GM12878 (cell line): ENCODE measurements at regions not wholly inside any gene's neighbourhood (a gene's known extent, or its start where the extent isn't known, plus 50 kb on each side); places are given as distances from the start of the nearest gene placed in this dataset.
A peak's percentile ranks its signal among the peaks of the same experiment; 100 is the strongest.

Experiments
- CTCF ChIP-seq, 3 experiments: IDR thresholded peaks in 2 of 3; conservative IDR thresholded peaks in 1 of 3; 2 replicates each; pipeline ENCODE4 v1.5.1; 2011; ENCODE audit warnings: low read depth in 3 of 3, low read length in 3 of 3, mild to moderate bottlenecking in 3 of 3, control low read depth in 2 of 3, moderate library complexity in 2 of 3, inconsistent platforms in 1 of 3, mixed read lengths in 1 of 3; ENCODE audit not compliant: control insufficient read depth in 2 of 3, insufficient read depth in 1 of 3; ENCODE audit errors: extremely low read depth in 1 of 3
- DPF2 ChIP-seq: fragments of 450-650 bp; IDR thresholded peaks from 2 replicates; pipeline ENCODE4 v1.6.1; 2017; ENCODE audit warnings: mild to moderate bottlenecking
- E4F1 ChIP-seq: fragments of 450-650 bp; IDR thresholded peaks from 2 replicates; pipeline ENCODE4 v1.6.1; 2018; ENCODE audit warnings: borderline replicate concordance, mild to moderate bottlenecking; ENCODE audit not compliant: partially characterized antibody
- ETV6 ChIP-seq, 2 experiments: fragments of 450-650 bp in 1 of 2; IDR thresholded peaks in 1 of 2; conservative IDR thresholded peaks in 1 of 2; 2 replicates each; pipeline ENCODE4 v1.6.1; 2014; ENCODE audit warnings: antibody characterized with exemption in 1 of 2, borderline replicate concordance in 1 of 2, low read depth in 1 of 2, mild to moderate bottlenecking in 1 of 2, moderate library complexity in 1 of 2
- HDAC2 ChIP-seq: fragments of 200-600 bp; sonication (generic); IDR thresholded peaks from 2 replicates; pipeline ENCODE4 v1.6.1; 2017
- IRF3 ChIP-seq: fragments of 450-650 bp; IDR thresholded peaks from 2 replicates; pipeline ENCODE4 v1.6.1; 2014; ENCODE audit warnings: mild to moderate bottlenecking
- IRF5 ChIP-seq: fragments of 450-650 bp; IDR thresholded peaks from 2 replicates; pipeline ENCODE4 v1.6.1; 2017; ENCODE audit warnings: borderline replicate concordance
- JUND ChIP-seq: IDR thresholded peaks from 2 replicates; pipeline ENCODE4 v1.6.1; 2012; ENCODE audit warnings: low read depth, mild to moderate bottlenecking, low read length, improper control_type of control experiment, moderate library complexity
- MAX ChIP-seq: IDR thresholded peaks from 2 replicates; pipeline ENCODE4 v1.6.1; 2012; ENCODE audit warnings: low read depth, low read length, improper control_type of control experiment
- MXI1 ChIP-seq: fragments of 150-350 bp; IDR thresholded peaks from 2 replicates; pipeline ENCODE4 v1.6.1; 2011; ENCODE audit warnings: low read depth, mild to moderate bottlenecking, inconsistent platforms, low read length, improper control_type of control experiment
- MYB ChIP-seq: fragments of 150-350 bp; IDR thresholded peaks from 2 replicates; pipeline ENCODE4 v1.6.1; 2014; ENCODE audit warnings: mild to moderate bottlenecking, low read depth, low read length, borderline replicate concordance
- NR2C1 ChIP-seq: fragments of 450-650 bp; IDR thresholded peaks from 2 replicates; pipeline ENCODE4 v1.6.1; 2017; ENCODE audit warnings: antibody characterized with exemption, mild to moderate bottlenecking, moderate library complexity
- PRDM15 ChIP-seq: fragments of 450-650 bp; formaldehyde crosslinking; IDR thresholded peaks from 2 replicates; pipeline ENCODE4 v1.4.0; 2020; ENCODE audit warnings: mild to moderate bottlenecking, moderate library complexity
- RB1 ChIP-seq: fragments of 450-650 bp; formaldehyde crosslinking; IDR thresholded peaks from 2 replicates; pipeline ENCODE4 v1.6.1; 2017; ENCODE audit warnings: mild to moderate bottlenecking, borderline replicate concordance
- RCOR1 ChIP-seq: conservative IDR thresholded peaks from 2 replicates; pipeline ENCODE4 v1.6.1; 2012; ENCODE audit warnings: low read depth, low read length, improper control_type of control experiment
- SIN3A ChIP-seq: IDR thresholded peaks from 2 replicates; pipeline ENCODE4 v1.6.1; 2012; ENCODE audit warnings: low read depth, low read length, improper control_type of control experiment
- TCF12 ChIP-seq: IDR thresholded peaks from 2 replicates; pipeline ENCODE4 v1.6.1; 2011; ENCODE audit warnings: low read depth, mild to moderate bottlenecking, low read length
- YBX1 ChIP-seq: fragments of 450-650 bp; IDR thresholded peaks from 2 replicates; pipeline ENCODE4 v1.6.1; 2016; ENCODE audit warnings: antibody characterized with exemption

- TF ChIP-seq NR2C1 = no peak
- TF ChIP-seq RB1 = no peak
- no peak for TF ChIP-seq PRDM15
- TF ChIP-seq IRF3 = no peak
- TF ChIP-seq CTCF (IDR thresholded peaks at IDR 0.05 in 2 of 3, conservative IDR thresholded peaks at IDR 0.05 in 1 of 3; ENCODE audit: control insufficient read depth in 2 of 3, extremely low read depth in 1 of 3, insufficient read depth in 1 of 3, low read depth in 3 of 3, low read length in 3 of 3) = no peak
- TF ChIP-seq MXI1 = no peak
- TF ChIP-seq SIN3A = no peak; the same call in 1 of the 2 replicates
- no peak for TF ChIP-seq YBX1
- no peak for TF ChIP-seq MAX
- no peak for TF ChIP-seq DPF2
- TF ChIP-seq IRF5 = no peak
- no peak; a peak in 1 of 4 replicates for TF ChIP-seq ETV6 (conservative IDR thresholded peaks at IDR 0.05 in 1 of 2, IDR thresholded peaks at IDR 0.05 in 1 of 2; ENCODE audit: borderline replicate concordance in 1 of 2, low read depth in 1 of 2)
- TF ChIP-seq E4F1 = no peak
- no peak for TF ChIP-seq RCOR1
- TF ChIP-seq TCF12 = peak; percentile 75
- TF ChIP-seq MYB = no peak
- no peak for TF ChIP-seq HDAC2
- no peak for TF ChIP-seq JUND
Measured at GRCh38 chr14:106850913-106851825, 1324.8 kb downstream of the TMEM121 start (continued).
